H9 (cell line): ENCODE measurements at regions not wholly inside any gene's neighbourhood (a gene's known extent, or its start where the extent isn't known, plus 50 kb on each side); places are given as distances from the start of the nearest gene placed in this dataset.

Source experiments
- DNase-seq: peaks from one replicate; pipeline ENCODE4 v3.0.0-alpha.2; 2017
- H2AFZ ChIP-seq: one replicate; pipeline ENCODE4 v1.6.1; 2013; ENCODE audit warnings: mild to moderate bottlenecking, low read length, control low read depth, moderate library complexity
- H2AK5ac ChIP-seq: 2 replicates; pipeline ENCODE4 v1.6.1; 2013; ENCODE audit warnings: low read length, control low read depth, mixed read lengths; ENCODE audit not compliant: insufficient read length
- H2BK120ac ChIP-seq: one replicate; pipeline ENCODE4 v1.6.1; 2013; ENCODE audit warnings: low read depth, mild to moderate bottlenecking, low read length, control low read depth, inconsistent platforms; ENCODE audit not compliant: poor library complexity, severe bottlenecking
- H2BK12ac ChIP-seq: 2 replicates; pipeline ENCODE4 v1.6.1; 2013; ENCODE audit warnings: low read length, control low read depth, mixed read lengths, low read depth; ENCODE audit not compliant: insufficient read length
- H2BK15ac ChIP-seq: 2 replicates; pipeline ENCODE4 v1.6.1; 2013; ENCODE audit warnings: low read depth, low read length, control low read depth
- H2BK20ac ChIP-seq: one replicate; pipeline ENCODE4 v1.6.1; 2013; ENCODE audit warnings: low read depth, mild to moderate bottlenecking, low read length, control low read depth, inconsistent platforms; ENCODE audit not compliant: poor library complexity, severe bottlenecking
- H2BK5ac ChIP-seq: 2 replicates; pipeline ENCODE4 v1.6.1; 2013; ENCODE audit warnings: low read length, control low read depth, mixed read lengths; ENCODE audit not compliant: insufficient read length
- H3K14ac ChIP-seq: 2 replicates; pipeline ENCODE4 v1.6.1; 2013; ENCODE audit warnings: low read length, control low read depth; ENCODE audit not compliant: insufficient read depth
- H3K18ac ChIP-seq: 2 replicates; pipeline ENCODE4 v1.6.1; 2013; ENCODE audit warnings: low read depth, mild to moderate bottlenecking, mixed read lengths, low read length, control low read depth; ENCODE audit not compliant: insufficient read length
- H3K23ac ChIP-seq: 2 replicates; pipeline ENCODE4 v1.6.1; 2013; ENCODE audit warnings: low read length, control low read depth, mixed read lengths, low read depth; ENCODE audit not compliant: insufficient read length
- H3K23me2 ChIP-seq: 2 replicates; pipeline ENCODE4 v1.6.1; 2013; ENCODE audit warnings: low read depth, mild to moderate bottlenecking, mixed read lengths, low read length, control low read depth; ENCODE audit not compliant: insufficient read length, poor library complexity, severe bottlenecking
- H3K27ac ChIP-seq: 2 replicates; pipeline ENCODE4 v1.5.1; 2013; ENCODE audit warnings: low read length, control low read depth, mixed read lengths, low read depth; ENCODE audit not compliant: insufficient read length
- H3K27me3 ChIP-seq: 2 replicates; pipeline ENCODE4 v1.6.1; 2013; ENCODE audit warnings: low read length, control low read depth, inconsistent platforms; ENCODE audit not compliant: insufficient read depth
- H3K4ac ChIP-seq: 2 replicates; pipeline ENCODE4 v1.6.1; 2013; ENCODE audit warnings: low read depth, mild to moderate bottlenecking, control low read depth, inconsistent platforms, low read length, moderate library complexity
- H3K4me1 ChIP-seq: 2 replicates; pipeline ENCODE4 v1.6.1; 2013; ENCODE audit warnings: low read length, control low read depth, inconsistent platforms; ENCODE audit not compliant: insufficient read depth
- H3K4me2 ChIP-seq: 2 replicates; pipeline ENCODE4 v1.6.1; 2013; ENCODE audit warnings: low read length, control low read depth, mixed read lengths; ENCODE audit not compliant: insufficient read length, insufficient read depth
- H3K56ac ChIP-seq: 2 replicates; pipeline ENCODE4 v1.6.1; 2013; ENCODE audit warnings: low read depth, mild to moderate bottlenecking, mixed read lengths, low read length, control low read depth; ENCODE audit not compliant: insufficient read length
- H3K79me1 ChIP-seq: 2 replicates; pipeline ENCODE4 v1.6.1; 2013; ENCODE audit warnings: low read depth, mild to moderate bottlenecking, moderate library complexity, low read length, control low read depth, inconsistent platforms; ENCODE audit not compliant: insufficient read depth, poor library complexity, severe bottlenecking
- H3K79me2 ChIP-seq: 2 replicates; pipeline ENCODE4 v1.6.1; 2013; ENCODE audit warnings: low read length, control low read depth, inconsistent platforms; ENCODE audit not compliant: insufficient read depth
- H3K9ac ChIP-seq: 2 replicates; pipeline ENCODE4 v1.6.1; 2013; ENCODE audit warnings: low read length, control low read depth, mixed read lengths; ENCODE audit not compliant: insufficient read length; ENCODE audit errors: extremely low read depth
- H3K9me3 ChIP-seq: one replicate; pipeline ENCODE4 v1.6.1; 2013; ENCODE audit warnings: low read depth, low read length, inconsistent platforms; ENCODE audit not compliant: control insufficient read depth
- H3T11ph ChIP-seq: one replicate; pipeline ENCODE4 v1.6.1; 2013; ENCODE audit warnings: mild to moderate bottlenecking, low read length, control low read depth, inconsistent platforms
- H4K20me1 ChIP-seq: one replicate; pipeline ENCODE4 v1.6.1; 2013; ENCODE audit not compliant: control insufficient read depth, insufficient read length, insufficient read depth
- H4K5ac ChIP-seq: 2 replicates; pipeline ENCODE4 v1.6.1; 2013; ENCODE audit warnings: low read depth, mild to moderate bottlenecking, mixed read lengths, low read length, control low read depth; ENCODE audit not compliant: insufficient read length
- H4K8ac ChIP-seq: replicated peaks from 2 replicates; pipeline ENCODE4 v1.6.1; 2013; ENCODE audit warnings: low read length, control low read depth, mixed read lengths, low read depth; ENCODE audit not compliant: insufficient read length
- H4K91ac ChIP-seq: 2 replicates; pipeline ENCODE4 v1.6.1; 2013; ENCODE audit warnings: low read depth, mild to moderate bottlenecking, moderate library complexity, mixed read lengths, low read length, control low read depth; ENCODE audit not compliant: insufficient read length
- H3K27ac Mint-ChIP-seq, 3 experiments: 2 replicates in 2 of 3; 3 replicates in 1 of 3; pipeline ENCODE4 v1.8.0; 2020 to 2021; ENCODE audit warnings: mixed read lengths in 3 of 3, mild to moderate bottlenecking in 1 of 3, moderate library complexity in 1 of 3
- H3K27me3 Mint-ChIP-seq: 2 replicates; pipeline ENCODE4 v1.8.0; 2021; ENCODE audit warnings: low read depth, mild to moderate bottlenecking, moderate library complexity, mixed read lengths
- H3K36me3 Mint-ChIP-seq, 3 experiments: 2 replicates in 2 of 3; 3 replicates in 1 of 3; pipeline ENCODE4 v1.8.0; 2020 to 2021; ENCODE audit warnings: low read depth in 3 of 3, mixed read lengths in 3 of 3; ENCODE audit not compliant: insufficient read depth in 1 of 3
- H3K4me1 Mint-ChIP-seq, 2 experiments: 2 replicates each; pipeline ENCODE4 v1.8.0; 2020; ENCODE audit warnings: mixed read lengths in 2 of 2
- H3K4me3 Mint-ChIP-seq, 2 experiments: 2 replicates in 1 of 2; 3 replicates in 1 of 2; pipeline ENCODE4 v1.8.0; 2020 to 2021; ENCODE audit warnings: mild to moderate bottlenecking in 2 of 2, mixed read lengths in 2 of 2, moderate library complexity in 1 of 2
- H3K9me3 Mint-ChIP-seq, 2 experiments: 2 replicates in 1 of 2; 3 replicates in 1 of 2; pipeline ENCODE4 v1.8.0; 2020; ENCODE audit warnings: mild to moderate bottlenecking in 2 of 2, mixed read lengths in 2 of 2, moderate library complexity in 1 of 2
- CTCF ChIP-seq: fragments of 200-600 bp; sonication (generic); conservative IDR thresholded peaks from 3 replicates; pipeline ENCODE4 v1.8.0; 2021; ENCODE audit warnings: antibody characterized with exemption, mild to moderate bottlenecking
- WGBS: extraction: QIAGEN DNeasy Blood & Tissue Kit; methylation state at CpG from one replicate; pipeline ENCODE4 v1.1.7; 2013; ENCODE audit warnings: missing lambda C conversion rate, low lambda C conversion rate, mixed read lengths; ENCODE audit not compliant: insufficient read length; ENCODE audit errors: extremely low coverage; 5-methylcytosine and 5-hydroxymethylcytosine counted together

GRCh38 chr3:178059836-178060235 lies 476.4 kb upstream of the KCNMB2 start:
- Histone ChIP-seq H3K79me1 (no peaks in the 10 kb centered on the region), H4K91ac (no peak overlapping the region), H3K4me2 (no peak overlapping the region), H3K18ac (no peak overlapping the region), H3K4ac (no peak overlapping the region), H2BK15ac (no peak overlapping the region), H3K27ac (no peak overlapping the region), H3K9ac (no peak overlapping the region), H4K8ac (no peak overlapping the region), H3K9me3 (no peaks in the 10 kb centered on the region), H3K79me2 (no peaks in the 10 kb centered on the region), H2BK5ac (no peak overlapping the region), H2BK20ac (no peak overlapping the region), H3K56ac (no peak overlapping the region), H3K4me1 (no peaks in the 10 kb centered on the region), H3K23ac (no peak overlapping the region), H3K23me2 (no peaks in the 10 kb centered on the region), H2BK120ac (no peak overlapping the region), H4K20me1 (no peaks in the 10 kb centered on the region), H3K27me3 (no peaks in the 10 kb centered on the region), H2BK12ac (no peak overlapping the region), H2AK5ac (no peak overlapping the region), H2AFZ (no peak overlapping the region), H4K5ac (no peak overlapping the region), H3K14ac (no peak overlapping the region), H3T11ph (no peak overlapping the region)
- no peak for DNase-seq
- no CpG with 5 or more reads among the region's 6 CpGs for WGBS
- Mint-ChIP-seq H3K9me3 (peaks cover 0 to 3% of the 10 kb centered on the region in 2 experiments; a peak in 1 of 5 replicates), H3K27ac (no peak overlapping the region), H3K36me3 (no peaks in the 10 kb centered on the region), H3K27me3 (no peaks in the 10 kb centered on the region), H3K4me3 (no peak overlapping the region), H3K4me1 (peaks cover 5 to 9% of the 10 kb centered on the region in 2 experiments; a peak in 2 of 4 replicates)
- TF ChIP-seq CTCF: no peak
